ENCODE measurements at regions not wholly inside any gene's neighbourhood (a gene's known extent, or its start where the extent isn't known, plus 50 kb on each side); places are given as distances from the start of the nearest gene placed in this dataset.

DNA sequence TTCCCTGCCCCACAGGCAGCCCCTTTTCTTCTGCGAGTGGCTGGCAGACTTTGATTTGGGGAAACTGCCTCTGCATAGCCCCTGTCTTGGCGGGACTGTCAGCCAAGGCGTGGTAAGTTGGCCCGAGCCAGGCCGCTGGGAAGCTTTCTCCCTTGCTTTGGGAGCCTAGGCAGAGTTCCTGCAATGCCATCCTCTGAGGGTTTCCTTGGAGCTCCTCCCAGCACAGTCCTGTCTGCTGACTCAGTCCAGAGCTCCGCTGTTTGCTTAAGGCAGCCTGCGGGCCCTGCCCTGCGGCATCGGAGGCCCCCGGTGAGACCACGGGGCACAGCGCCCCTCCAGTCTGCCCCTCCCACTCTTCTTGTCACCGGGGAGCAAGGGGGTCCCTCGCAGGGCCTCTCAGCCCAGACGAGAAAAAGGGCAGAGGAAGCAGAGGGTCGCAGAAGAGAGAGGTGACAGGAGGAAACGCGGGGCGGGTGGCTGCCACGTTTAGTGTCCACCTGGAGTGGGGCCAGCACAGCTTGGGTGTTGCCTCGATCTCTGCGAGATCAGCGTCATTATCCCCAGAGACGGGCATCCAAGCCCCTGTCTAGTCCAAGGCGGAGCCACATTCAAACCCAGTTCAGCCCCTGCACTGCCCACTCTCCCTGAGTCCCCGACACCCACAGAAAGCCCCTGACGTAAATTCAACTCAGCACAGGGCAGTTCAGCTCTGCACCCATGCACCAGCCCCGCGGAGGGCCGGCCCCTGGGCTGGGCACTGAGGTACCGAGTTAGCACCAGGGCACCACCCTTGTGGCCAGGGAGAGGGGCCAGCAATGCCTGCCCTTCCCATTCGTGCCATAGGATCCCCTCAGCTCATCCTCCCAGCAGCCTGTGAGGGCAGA lies 59.0 kb upstream of the CHST15 start:
- intact Hi-C loops (cut with micrococcal nuclease), result loop anchor here (1.0 to 5.0 kb wide), 4 partner anchors 60 to 225 kb away; partner anchors contain the start of gene CHST15
- ChIA-PET CTCF (interaction anchor here (0.6 to 1.6 kb wide), 8 partner anchors 29 to 458 kb away, joined by 3 to 6 read pairs (median 4); no protein-coding TSS in a partner anchor), POLR2A (interaction anchor here (0.6 to 2.4 kb wide), 16 partner anchors 10 to 266 kb away, joined by 3 to 31 read pairs (median 4); partner anchors contain the start of genes CHST15 and OAT)
- BruUV-seq (replicated peaks), result TSS peak; percentile 37
- no peaks in the 10 kb centered on the region for H3K27me3 Mint-ChIP-seq (ENCODE audit: insufficient read depth, unreplicated experiment)
- TF ChIP-seq, protein P1, sequence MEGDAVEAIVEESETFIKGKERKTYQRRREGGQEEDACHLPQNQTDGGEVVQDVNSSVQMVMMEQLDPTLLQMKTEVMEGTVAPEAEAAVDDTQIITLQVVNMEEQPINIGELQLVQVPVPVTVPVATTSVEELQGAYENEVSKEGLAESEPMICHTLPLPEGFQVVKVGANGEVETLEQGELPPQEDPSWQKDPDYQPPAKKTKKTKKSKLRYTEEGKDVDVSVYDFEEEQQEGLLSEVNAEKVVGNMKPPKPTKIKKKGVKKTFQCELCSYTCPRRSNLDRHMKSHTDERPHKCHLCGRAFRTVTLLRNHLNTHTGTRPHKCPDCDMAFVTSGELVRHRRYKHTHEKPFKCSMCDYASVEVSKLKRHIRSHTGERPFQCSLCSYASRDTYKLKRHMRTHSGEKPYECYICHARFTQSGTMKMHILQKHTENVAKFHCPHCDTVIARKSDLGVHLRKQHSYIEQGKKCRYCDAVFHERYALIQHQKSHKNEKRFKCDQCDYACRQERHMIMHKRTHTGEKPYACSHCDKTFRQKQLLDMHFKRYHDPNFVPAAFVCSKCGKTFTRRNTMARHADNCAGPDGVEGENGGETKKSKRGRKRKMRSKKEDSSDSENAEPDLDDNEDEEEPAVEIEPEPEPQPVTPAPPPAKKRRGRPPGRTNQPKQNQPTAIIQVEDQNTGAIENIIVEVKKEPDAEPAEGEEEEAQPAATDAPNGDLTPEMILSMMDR (IDR thresholded peaks at IDR 0.05; ENCODE audit: unreplicated experiment), result no peak
- H3K4me1 Mint-ChIP-seq (ENCODE audit: insufficient read depth, unreplicated experiment), result peaks cover 11% of the 10 kb centered on the region
- peak; percentile 92 for DNase-seq (ENCODE audit: unreplicated experiment)
- no peak overlapping the region for H3K4me3 Mint-ChIP-seq (ENCODE audit: unreplicated experiment)
- H3K27ac Mint-ChIP-seq (ENCODE audit: low read depth, unreplicated experiment), result no peak overlapping the region
- H3K9me3 Mint-ChIP-seq (ENCODE audit: unreplicated experiment), result no peaks in the 10 kb centered on the region
- H3K36me3 Mint-ChIP-seq (ENCODE audit: insufficient read depth, unreplicated experiment), result no peaks in the 10 kb centered on the region

- Mint-ChIP-seq H3K4me3 (ENCODE audit: unreplicated experiment) (no peak overlapping the region), H3K9me3 (ENCODE audit: unreplicated experiment) (no peaks in the 10 kb centered on the region), H3K27ac (ENCODE audit: low read depth, unreplicated experiment) (peak overlapping the region; percentile 46), H3K4me1 (ENCODE audit: insufficient read depth, unreplicated experiment) (peaks cover 11% of the 10 kb centered on the region), H3K27me3 (ENCODE audit: insufficient read depth, unreplicated experiment) (no peaks in the 10 kb centered on the region), H3K36me3 (ENCODE audit: insufficient read depth, unreplicated experiment) (no peaks in the 10 kb centered on the region)
- intact Hi-C loops (cut with micrococcal nuclease), result loop anchor here (1.0 to 5.0 kb wide), 4 partner anchors 59 to 226 kb away; partner anchors contain the start of gene CHST15
- ChIA-PET POLR2A (interaction anchor here (0.8 to 2.4 kb wide), 9 partner anchors 9 to 266 kb away, joined by 3 to 31 read pairs (median 5); partner anchors contain the start of gene CHST15), CTCF (interaction anchor here (0.6 to 1.6 kb wide), 6 partner anchors 21 to 378 kb away, joined by 3 to 6 read pairs (median 4); no protein-coding TSS in a partner anchor)
- BruUV-seq (replicated peaks), result no TSS peak
- no peak for DNase-seq (ENCODE audit: unreplicated experiment)
- TF ChIP-seq, protein P1 (IDR thresholded peaks at IDR 0.05; ENCODE audit: unreplicated experiment), result no peak
These were observed 58.2 kb upstream of the CHST15 start for GRCh38 chr10:124151466-124152095.

DNA sequence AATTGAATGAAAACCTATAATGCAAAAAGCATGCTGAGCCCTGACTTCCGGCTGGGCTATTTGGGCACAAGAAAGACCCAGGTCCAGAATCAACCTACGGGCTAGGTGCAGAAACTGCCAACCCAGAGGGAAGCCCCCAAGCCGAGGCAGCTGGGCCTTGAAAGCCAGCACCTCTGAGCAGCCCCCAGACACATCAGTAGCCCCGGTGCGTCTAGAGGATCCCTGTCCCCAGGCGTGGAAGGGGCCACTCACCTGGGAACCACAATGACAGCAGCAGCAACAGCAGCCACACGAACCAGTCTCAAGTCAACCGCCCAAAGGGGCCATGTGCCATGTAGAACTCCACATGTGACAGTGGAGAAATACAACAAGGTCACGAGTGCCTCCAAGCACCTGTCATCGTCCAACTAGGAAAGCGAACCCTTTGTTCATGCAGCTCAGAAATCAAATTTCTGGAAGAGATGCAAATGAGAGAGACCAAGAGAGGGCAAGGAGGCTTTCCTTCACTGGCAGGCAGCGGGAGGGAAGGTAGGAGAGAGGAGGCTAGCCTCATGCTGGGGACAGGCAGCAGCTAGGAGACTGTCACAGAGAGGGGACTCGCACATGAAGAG lies 57.5 kb upstream of the CHST15 start:
- CTCF ChIA-PET, result interaction anchor here (0.6 to 1.2 kb wide), 4 partner anchors 20 to 378 kb away, joined by 3 to 6 read pairs (median 4); no protein-coding TSS in a partner anchor
- Mint-ChIP-seq H3K36me3 (ENCODE audit: insufficient read depth, unreplicated experiment) (no peaks in the 10 kb centered on the region), H3K4me3 (ENCODE audit: unreplicated experiment) (no peak overlapping the region), H3K9me3 (ENCODE audit: unreplicated experiment) (no peaks in the 10 kb centered on the region), H3K27me3 (ENCODE audit: insufficient read depth, unreplicated experiment) (no peaks in the 10 kb centered on the region), H3K27ac (ENCODE audit: low read depth, unreplicated experiment) (peak overlapping the region; percentile 46), H3K4me1 (ENCODE audit: insufficient read depth, unreplicated experiment) (peaks cover 11% of the 10 kb centered on the region)
- POLR2A ChIA-PET, result interaction anchor here (1.5 to 2.4 kb wide), 2 partner anchors 45 to 244 kb away, joined by 3 to 31 read pairs; no protein-coding TSS in a partner anchor
- no TSS peak for BruUV-seq (replicated peaks)
- DNase-seq (ENCODE audit: unreplicated experiment), result no peak
- TF ChIP-seq, protein P1 (IDR thresholded peaks at IDR 0.05; ENCODE audit: unreplicated experiment), result no peak
- intact Hi-C loops (cut with micrococcal nuclease), result loop anchor here (5.0 kb wide), 2 partner anchors 104 to 226 kb away; no protein-coding TSS in a partner anchor

All from MCF 10A (cell line).